ENCODE measurements at regions not wholly inside any gene's neighbourhood (a gene's known extent, or its start where the extent isn't known, plus 50 kb on each side); places are given as distances from the start of the nearest gene placed in this dataset.

DNA sequence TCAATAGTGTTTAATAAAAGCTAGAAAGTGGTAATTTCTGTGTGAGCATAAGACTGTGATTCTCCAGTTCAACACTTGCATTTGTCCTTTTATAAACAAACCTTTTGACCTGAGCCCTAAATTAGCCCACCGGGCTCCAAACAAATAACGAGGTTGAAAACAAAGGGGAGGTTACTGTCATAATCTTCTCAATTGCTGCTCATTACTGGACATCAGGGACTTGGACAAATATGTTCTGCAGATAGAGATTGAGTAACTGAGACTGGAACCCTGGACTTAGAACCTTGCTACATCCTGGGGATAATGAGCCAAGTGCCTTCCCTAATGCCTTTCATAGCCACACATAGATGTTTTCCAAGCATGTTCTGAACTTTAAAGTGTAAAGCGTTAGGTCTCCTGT lies 84.2 kb upstream of the PCSK2 start:
- no peaks in the 10 kb centered on the region for H3K36me3 ChIP-seq (ENCODE audit: low read depth)
- H3K4me1 ChIP-seq (ENCODE audit: insufficient read depth, poor library complexity, severe bottlenecking), result no peaks in the 10 kb centered on the region
- H3K27me3 ChIP-seq (ENCODE audit: insufficient read depth, poor library complexity, severe bottlenecking), result no peaks in the 10 kb centered on the region
- ATAC-seq (ENCODE audit: low read depth) (no peak), DNase-seq (ENCODE audit: low spot score) (no peak)
- no peak for TF ChIP-seq CTCF (IDR thresholded peaks at IDR 0.05; ENCODE audit: poor library complexity, severe bottlenecking)
- H3K27ac ChIP-seq (ENCODE audit: poor library complexity, severe bottlenecking), result no peak overlapping the region
- H3K9me3 ChIP-seq (ENCODE audit: severe bottlenecking), result no peaks in the 10 kb centered on the region
- no peak overlapping the region for H3K4me3 ChIP-seq (ENCODE audit: severe bottlenecking)

DNA sequence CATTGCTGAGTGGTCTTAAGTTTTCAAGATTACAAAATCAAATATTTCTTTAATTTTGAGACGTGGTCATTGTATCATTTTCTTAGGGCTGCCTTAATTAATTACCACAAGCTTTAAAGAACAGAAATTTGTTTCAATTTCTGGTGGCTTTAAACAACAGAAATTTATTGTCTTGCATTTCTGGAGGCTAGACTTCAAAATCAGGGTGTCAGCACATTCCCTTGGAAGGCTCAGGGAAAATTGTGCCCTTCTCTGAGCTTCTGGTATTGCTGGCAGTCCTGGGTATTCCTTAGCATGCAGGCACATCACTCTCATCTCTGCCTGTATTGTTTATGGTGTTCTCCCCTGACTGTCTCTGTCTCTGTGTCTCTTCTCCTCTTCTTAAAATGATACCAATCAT lies 76.0 kb upstream of the PCSK2 start:
- Histone ChIP-seq H3K9me3 (ENCODE audit: severe bottlenecking) (no peaks in the 10 kb centered on the region), H3K27me3 (ENCODE audit: insufficient read depth, poor library complexity, severe bottlenecking) (no peaks in the 10 kb centered on the region), H3K4me3 (ENCODE audit: severe bottlenecking) (no peak overlapping the region), H3K4me1 (ENCODE audit: insufficient read depth, poor library complexity, severe bottlenecking) (no peaks in the 10 kb centered on the region), H3K36me3 (ENCODE audit: low read depth) (no peaks in the 10 kb centered on the region), H3K27ac (ENCODE audit: poor library complexity, severe bottlenecking) (no peak overlapping the region)
- TF ChIP-seq CTCF (IDR thresholded peaks at IDR 0.05; ENCODE audit: poor library complexity, severe bottlenecking), result no peak
- no peak for ATAC-seq (ENCODE audit: low read depth)
- DNase-seq (ENCODE audit: low spot score), result no peak

DNA sequence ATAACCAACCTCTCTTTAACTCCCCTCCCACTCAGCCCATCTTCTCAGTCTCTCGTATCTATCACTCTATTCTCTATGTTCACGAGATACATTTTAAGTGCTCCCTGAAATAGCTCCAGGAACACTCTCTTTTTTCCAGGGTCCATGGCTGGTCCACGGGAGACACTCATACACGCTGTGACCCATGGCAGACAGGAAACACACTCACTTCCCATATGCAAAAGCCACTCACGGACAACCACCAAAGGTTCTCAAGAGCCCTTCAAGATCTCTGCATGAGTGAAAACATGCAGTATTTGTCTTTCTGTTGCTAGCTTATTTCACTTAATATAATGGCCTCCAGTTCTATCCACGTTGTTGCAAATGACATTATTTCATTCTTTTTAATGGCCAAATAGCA lies 71.4 kb upstream of the PCSK2 start:
- no peaks in the 10 kb centered on the region for H3K36me3 ChIP-seq (ENCODE audit: low read depth)
- H3K9me3 ChIP-seq (ENCODE audit: severe bottlenecking), result no peaks in the 10 kb centered on the region
- ATAC-seq (ENCODE audit: low read depth), result no peak
- TF ChIP-seq CTCF (IDR thresholded peaks at IDR 0.05; ENCODE audit: poor library complexity, severe bottlenecking), result no peak
- H3K27me3 ChIP-seq (ENCODE audit: insufficient read depth, poor library complexity, severe bottlenecking), result no peaks in the 10 kb centered on the region
- H3K27ac ChIP-seq (ENCODE audit: poor library complexity, severe bottlenecking), result no peak overlapping the region
- no peak for DNase-seq (ENCODE audit: low spot score)
- no peak overlapping the region for H3K4me3 ChIP-seq (ENCODE audit: severe bottlenecking)
- no peaks in the 10 kb centered on the region for H3K4me1 ChIP-seq (ENCODE audit: insufficient read depth, poor library complexity, severe bottlenecking)

GRCh38 chr20:17158701-17159100 lies 68.1 kb upstream of the PCSK2 start:
- no peak for DNase-seq (ENCODE audit: low spot score)
- Histone ChIP-seq H3K4me3 (ENCODE audit: severe bottlenecking) (no peak overlapping the region), H3K27ac (ENCODE audit: poor library complexity, severe bottlenecking) (no peak overlapping the region), H3K27me3 (ENCODE audit: insufficient read depth, poor library complexity, severe bottlenecking) (no peaks in the 10 kb centered on the region), H3K36me3 (ENCODE audit: low read depth) (no peaks in the 10 kb centered on the region), H3K9me3 (ENCODE audit: severe bottlenecking) (no peaks in the 10 kb centered on the region), H3K4me1 (ENCODE audit: insufficient read depth, poor library complexity, severe bottlenecking) (no peaks in the 10 kb centered on the region)
- ATAC-seq (ENCODE audit: low read depth), result no peak
- TF ChIP-seq CTCF (IDR thresholded peaks at IDR 0.05; ENCODE audit: poor library complexity, severe bottlenecking), result no peak

- Histone ChIP-seq H3K36me3 (ENCODE audit: low read depth) (no peaks in the 10 kb centered on the region), H3K4me3 (ENCODE audit: severe bottlenecking) (no peak overlapping the region), H3K27ac (ENCODE audit: poor library complexity, severe bottlenecking) (no peak overlapping the region), H3K9me3 (ENCODE audit: severe bottlenecking) (no peaks in the 10 kb centered on the region), H3K27me3 (ENCODE audit: insufficient read depth, poor library complexity, severe bottlenecking) (peaks cover 3% of the 10 kb centered on the region), H3K4me1 (ENCODE audit: insufficient read depth, poor library complexity, severe bottlenecking) (no peaks in the 10 kb centered on the region)
- DNase-seq (ENCODE audit: low spot score) (no peak), ATAC-seq (ENCODE audit: low read depth) (no peak)
- no peak for TF ChIP-seq CTCF (IDR thresholded peaks at IDR 0.05; ENCODE audit: poor library complexity, severe bottlenecking)
Measured at GRCh38 chr20:17161673-17162481, 65.0 kb upstream of the PCSK2 start.
